HG03378 (cell line): ENCODE measurements at regions not wholly inside any gene's neighbourhood (a gene's known extent, or its start where the extent isn't known, plus 50 kb on each side); places are given as distances from the start of the nearest gene placed in this dataset.
"Not testable (repeated sequence)": the region's sequence is repeated elsewhere in the genome, so short reads cannot be mapped to it uniquely, and the experiment has no call there.

Source experiments
- ATAC-seq: cut with Tn5 transposase; IDR thresholded peaks from one replicate; pipeline ENCODE4 v1.9.1; 2021; ENCODE audit warnings: mild to moderate bottlenecking, moderate library complexity; ENCODE audit not compliant: unreplicated experiment

DNA sequence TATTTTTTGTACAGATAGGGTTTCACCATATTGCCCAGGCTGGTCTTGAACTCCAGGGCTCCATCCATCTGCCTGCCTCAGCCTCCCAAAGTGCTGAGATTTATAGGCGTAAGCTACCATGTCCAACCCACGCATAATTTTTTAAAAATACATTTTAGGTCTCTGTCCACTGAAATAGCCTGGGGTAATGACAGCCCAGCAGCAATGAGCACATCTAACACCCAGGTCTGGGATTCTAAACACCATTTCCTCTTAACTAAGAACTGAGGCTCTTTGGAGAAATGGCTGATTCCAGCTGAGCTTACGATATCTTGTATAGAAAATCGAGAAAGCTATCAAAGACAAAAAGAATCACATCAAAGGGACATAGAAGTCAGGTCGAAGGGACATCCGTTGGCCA, 245.3 kb downstream of the PARN start:
- ATAC-seq, result no peak

DNA sequence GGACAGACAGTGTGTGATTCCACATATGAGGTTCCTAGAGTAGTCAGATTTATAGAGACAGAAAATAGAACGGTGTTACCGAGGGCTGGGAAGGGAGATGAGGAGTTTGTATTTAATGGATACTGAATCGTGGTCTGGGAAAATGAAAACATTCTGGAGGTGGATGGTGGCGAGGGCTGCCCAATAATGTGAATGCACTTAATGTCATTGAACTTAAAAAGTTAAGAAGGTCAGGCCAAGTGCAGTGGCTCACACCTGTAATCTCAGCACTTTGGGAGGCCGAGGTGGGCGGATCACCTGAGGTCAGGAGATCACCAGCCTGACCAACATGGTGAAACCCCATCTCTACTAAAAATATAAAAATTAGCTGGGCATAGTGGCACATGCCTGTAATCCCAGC, 246.2 kb downstream of the PARN start:
- ATAC-seq, result not testable (repeated sequence)

DNA sequence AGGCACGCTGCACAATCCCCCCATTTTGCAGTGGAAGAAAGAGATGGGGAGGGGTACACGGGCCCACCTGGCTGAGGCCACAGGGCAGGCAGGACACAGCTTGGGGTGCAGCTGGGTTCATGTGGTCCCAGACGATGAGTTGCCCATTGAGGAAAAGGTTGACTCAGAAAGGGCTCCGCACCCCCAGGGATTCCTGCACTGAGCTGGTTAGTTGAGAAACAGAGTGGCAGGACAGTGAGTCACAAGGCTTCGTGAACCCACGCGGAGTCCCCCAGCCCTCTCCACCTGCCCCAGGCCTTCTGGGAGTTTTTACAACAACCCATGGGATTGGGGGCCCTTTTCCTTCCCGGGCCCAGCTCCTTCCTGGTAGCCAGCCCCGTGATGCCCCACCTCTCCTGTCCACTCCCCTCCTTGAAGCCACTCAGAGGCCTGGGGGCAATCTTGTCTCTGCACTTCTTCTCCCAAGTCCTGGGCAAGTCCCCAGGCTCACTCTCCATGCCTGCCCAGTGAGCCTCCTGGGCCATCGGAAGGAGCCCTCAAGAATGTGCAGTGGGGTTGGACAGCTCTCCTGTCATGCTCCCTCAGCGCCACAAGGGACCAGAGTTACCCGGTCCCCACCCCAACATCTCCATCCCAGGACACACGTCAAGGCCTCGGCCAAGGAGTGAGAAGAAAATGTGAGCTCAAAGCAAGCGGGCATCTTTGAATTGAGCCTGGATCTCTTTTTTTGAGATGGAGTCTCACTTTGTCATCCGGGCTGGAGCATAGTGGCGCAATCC, 251.2 kb downstream of the PARN start:
- ATAC-seq, result no peak

DNA sequence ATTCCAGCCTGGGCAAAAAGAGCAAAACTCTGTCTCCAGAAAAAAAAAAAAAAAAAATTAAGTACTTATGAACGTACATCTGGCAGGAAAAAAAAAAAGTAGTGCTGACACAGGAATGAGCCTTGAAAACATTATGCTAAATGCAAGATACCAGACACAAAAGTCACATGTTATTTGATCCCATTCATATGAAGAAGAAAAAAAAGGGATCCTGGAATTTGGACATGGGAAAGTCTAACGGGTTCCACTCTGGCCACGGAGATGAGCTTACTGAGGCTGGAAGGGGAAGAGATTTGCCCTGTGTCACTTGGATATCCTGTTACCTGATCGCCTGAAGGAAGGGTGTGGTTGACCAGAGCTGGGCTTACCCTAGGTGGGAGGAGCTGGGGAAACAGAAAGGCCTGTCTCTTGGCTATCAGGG, 251.9 kb downstream of the PARN start:
- ATAC-seq, result no peak

DNA sequence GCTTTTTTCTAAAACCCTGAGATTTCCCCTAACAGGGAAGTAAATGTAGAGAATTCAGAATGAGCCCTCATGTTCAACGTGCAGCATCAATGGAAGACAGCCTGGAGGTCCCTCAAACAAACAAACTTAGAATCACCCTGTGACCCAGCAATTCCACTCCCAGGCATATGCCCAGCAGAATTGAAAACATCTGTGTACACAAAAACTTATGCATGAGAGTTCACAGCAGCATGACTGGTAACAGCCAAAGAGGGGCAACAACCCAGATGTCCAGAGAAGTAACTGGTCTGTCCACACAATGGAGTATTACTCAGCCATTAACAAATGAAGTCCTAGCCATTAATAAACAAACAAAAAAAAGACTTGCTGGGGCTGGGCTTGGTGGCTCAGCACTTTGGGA, 252.7 kb downstream of the PARN start:
- no peak for ATAC-seq

DNA sequence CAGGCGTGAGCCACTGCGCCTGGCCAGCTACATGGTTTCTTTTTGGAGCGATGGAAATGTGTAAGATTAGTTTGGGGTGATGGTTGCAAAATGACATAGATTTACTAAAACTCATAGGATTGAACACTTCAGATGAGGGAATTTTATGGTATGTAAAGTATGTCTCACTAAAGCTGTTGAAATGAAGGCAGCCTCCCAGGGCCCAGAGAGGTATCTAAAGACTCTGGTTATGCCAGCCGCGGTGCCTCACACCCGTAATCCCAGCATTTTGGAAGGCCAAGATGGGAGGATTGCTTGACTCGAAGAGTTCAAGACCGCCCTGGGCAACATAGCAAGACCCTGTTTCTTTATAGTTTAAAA, 254.9 kb downstream of the PARN start:
- ATAC-seq, result no peak

DNA sequence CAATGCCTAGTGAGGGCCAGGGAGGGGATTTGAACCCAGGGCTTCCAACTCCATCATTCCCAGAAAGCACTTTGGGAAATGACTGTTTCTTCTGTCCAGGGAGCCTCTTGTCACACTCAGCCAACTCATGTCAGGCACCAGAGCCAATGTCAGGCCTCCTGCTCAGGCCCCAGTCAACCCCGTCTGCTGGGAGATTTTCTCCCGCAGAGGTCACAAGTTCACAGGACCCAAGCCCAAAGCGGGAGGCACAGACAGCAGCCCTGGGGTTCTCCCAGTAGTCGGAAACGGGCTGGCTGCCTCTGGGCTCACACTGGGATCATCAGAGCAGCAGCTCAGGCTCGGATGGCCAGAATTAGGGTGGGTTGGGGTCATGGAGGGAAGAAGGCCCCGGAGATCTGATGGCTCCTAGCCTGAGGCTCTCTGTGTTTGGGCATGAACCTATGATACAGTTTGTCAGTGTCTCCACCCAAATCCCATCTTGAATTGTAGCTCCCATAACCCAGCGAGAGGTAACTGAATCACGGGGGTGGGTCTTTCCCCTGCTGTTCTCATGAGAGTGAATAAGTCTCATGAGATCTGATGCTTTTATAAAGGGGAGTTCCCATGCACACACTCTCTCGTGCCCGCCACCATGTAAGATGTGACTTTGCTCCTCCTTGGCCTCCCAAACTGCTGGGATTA, 255.5 kb downstream of the PARN start:
- ATAC-seq, result no peak

DNA sequence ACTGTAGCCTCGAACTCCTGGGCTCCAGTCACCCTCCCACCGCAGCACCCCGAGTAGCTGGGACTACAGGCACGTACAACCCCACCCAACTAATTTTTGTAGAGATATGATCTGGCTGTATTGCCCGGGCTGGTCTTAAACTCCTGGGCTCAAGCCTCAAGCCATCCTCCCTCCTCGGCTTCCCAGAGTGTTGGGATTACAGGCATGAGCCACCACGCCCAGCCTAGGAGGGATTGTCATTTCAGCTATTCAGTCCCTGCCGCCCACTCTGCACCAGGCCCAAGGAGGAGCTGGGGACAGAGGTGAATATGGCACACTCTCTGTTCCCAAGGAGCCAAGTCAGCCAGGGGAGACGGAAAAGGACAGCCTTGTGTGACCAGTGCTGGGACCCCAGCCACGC, 256.2 kb downstream of the PARN start:
- no peak for ATAC-seq

DNA sequence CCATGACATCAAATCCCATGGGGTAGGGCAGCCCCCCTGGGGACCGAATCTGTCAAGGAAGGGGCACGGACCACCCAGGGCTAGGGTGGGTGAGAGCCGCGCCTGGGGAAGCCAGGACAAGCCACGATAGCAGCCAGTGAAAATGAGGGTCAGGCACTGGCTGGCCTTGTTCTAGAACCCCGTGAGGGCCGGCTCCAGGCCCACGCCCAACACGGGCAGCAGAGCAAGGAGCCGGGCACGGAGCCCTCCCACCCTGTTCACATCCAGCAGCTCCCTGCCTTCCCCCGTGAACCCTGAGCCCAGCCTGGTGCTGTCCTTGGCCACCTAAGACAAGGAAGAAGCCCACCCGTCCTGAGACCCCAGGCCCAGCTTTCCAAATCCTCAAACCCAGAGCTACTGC, 256.7 kb downstream of the PARN start:
- no peak for ATAC-seq

DNA sequence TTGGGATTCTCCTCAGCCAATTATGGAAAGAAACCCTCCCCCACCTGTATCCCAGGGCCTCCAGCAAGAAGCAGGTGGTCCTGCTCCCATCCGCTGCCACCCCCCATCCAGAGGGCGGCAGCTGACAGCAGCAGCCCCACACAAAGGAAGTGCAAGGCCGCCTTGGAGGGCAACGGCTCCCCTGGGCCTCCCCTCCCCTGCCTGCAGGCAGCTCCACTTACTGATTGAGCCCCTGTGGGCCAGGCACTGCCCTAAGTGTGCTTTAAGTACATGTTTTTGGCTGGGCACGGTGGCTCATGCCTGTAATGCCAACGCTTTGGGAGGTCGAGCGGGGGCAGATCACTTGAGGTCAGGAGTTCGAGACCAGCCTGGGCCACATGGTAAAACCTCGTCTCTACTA, 257.6 kb downstream of the PARN start:
- ATAC-seq, result no peak

DNA sequence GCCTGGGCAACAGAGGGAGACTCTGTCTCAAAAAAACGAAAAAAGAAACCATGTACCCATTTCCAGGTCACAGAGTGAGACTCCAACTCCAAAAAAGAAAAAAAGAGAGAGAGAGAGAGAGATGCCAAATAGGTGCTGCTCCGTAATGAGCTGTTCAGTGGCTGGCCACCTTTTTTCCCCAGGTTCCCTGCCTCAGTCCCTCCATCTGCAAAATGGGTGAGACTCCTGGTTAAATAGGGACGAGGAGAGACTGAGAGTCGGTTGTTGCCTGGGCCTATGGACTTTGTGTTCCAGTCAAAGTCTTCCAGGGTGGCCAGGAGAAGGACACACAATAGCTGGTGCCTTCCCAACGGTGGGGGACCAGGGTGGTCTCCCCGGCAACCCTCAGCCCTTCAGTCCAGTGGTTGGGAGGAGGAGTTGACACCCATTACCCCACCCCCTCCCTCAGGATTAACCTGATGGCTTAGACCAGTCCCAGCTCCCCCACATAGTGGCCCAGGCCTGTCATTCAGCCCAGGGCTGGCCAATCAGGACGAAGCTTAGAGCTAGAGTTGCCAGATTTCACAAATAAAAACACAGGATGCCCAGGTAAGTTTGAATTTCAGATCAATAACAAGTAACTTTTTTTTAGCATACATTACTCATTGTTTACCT, 258.2 kb downstream of the PARN start:
- no peak for ATAC-seq

DNA sequence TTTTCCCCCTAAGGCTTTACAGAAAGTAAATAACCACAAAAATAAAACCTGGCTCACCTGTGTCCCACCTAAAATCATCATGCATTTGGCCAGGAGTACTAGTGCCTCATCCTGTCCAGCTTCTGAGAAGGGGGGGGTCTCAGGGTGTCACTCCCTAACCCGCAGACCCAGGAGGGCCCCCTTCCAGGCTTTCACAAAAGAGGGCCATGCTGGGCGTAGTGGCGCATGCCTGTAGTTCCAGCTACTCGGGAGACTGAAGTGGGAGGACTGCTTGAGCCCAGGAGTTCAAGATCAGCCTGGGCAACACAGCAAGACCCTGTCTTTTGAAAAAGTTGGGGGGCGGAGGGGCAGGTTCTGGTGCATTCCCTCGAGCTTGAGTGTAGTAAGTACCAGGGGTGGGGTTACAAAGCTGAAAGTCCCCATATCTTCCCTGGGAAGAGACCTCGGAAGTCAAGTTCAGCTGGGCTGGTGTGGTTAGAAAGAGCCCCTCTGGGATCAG, 259.3 kb downstream of the PARN start:
- no peak for ATAC-seq

DNA sequence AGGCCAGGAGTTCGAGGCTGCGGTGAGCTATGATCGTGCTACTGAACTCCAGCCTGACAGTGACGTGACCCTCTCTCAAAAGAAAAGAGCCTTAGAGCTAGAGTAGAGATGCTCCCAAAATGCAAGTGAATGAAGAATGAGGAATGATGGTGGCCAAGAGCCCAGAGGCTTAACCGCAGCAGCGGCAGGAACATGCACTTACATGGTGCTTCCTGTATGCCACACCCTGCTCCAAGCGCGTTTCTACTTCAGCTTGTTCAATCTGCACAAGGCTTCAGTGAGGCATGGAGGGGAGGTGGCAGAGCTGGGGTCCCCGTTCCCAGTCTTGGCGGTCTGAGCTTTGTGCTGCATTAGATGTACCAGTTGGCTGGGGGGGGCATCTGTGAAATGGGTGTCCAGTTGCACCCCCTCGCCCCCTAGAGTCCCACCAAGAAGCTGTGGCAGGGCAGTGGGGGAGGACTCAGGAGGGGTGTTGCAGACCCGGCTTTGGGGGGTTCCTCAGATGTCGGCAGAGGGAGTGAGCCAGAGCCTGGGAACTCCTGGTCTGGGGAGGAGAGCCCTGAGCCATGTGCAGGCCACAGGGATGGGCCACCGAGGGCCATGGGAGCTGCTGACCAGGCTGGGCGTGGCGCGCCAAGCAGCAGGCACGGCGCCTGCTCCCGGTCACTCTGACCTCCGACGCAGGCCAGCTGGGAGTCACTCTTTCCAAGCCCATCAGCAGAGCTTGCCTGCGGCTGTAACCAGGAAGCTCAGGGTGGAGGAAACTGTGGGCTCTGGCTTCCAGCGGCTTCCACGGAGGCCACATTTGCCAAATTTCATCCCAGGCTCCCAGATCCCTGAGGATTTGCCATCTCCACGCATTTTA, 260.1 kb downstream of the PARN start:
- no peak for ATAC-seq

DNA sequence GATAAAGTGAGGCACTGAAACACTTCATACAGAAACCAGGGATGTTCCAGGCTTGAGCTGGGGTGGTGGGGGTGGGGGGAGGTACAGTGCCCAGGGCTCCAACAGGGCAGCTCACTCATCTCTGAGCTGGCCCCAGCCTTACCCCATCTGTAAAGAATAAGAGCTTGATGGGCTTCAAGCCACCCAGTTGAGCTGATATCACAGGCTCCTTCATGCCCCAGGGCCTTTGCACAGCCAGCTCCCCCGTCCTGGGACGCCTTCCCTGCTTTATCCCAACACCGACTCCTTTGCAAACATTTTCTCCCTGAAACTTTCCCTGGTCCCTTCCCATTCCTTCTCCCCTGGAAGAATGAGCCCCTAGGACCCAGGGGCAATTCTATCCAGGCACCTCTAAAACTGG, 261.7 kb downstream of the PARN start:
- no peak for ATAC-seq

DNA sequence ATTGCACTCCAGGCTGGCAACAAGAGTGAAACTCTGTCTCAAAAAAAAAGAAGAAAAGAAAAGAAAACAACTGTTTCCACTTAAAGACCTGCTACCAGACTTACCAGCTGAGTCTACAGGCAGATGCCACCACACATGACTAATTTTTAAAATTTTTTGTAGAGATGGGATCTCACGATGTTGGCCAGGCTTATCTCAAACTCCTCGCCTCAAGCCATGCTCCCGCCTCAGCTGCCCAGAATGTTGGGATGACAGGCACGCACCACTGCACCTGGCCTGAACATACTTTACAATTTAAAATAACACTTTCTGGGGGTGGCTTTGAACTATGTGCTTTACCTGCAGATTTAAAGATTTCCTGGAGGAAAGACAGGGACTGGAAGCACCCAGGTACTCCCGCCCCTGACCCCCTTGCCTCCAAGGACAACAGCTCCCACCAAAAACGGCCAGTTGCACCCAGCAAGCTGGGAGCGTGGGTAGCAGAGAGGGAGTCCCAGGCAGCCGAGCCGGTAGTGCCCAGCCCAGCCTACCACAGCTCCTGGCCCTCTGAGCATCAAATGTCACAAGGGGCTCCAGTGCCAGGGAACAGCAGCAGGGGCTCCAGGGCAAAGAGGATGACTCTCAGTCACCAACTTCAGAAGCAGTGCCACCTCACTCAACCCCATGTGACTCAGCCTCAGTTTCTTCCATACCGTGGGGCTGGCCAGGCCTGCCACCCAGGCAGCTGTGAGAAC, 262.9 kb downstream of the PARN start:
- no peak for ATAC-seq

DNA sequence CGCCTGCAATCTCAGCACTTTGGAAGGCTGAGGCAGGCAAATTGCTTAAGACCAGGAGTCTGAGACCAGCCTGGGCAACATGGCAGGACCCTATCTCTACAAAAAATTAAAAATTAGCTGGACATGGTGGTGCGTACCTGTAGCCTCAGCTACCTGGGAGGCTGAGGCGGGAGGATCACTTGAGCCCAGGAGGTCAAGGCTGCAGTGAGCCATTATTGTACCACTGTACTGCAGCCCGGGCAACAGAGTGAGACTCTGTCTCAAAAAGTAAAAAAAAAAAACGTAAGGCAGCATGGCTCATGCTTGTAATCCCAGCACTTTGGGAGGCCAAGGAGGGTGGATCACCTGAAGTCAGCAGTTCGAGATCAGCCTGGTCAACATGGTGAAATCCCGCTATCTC, 263.6 kb downstream of the PARN start:
- no peak for ATAC-seq

DNA sequence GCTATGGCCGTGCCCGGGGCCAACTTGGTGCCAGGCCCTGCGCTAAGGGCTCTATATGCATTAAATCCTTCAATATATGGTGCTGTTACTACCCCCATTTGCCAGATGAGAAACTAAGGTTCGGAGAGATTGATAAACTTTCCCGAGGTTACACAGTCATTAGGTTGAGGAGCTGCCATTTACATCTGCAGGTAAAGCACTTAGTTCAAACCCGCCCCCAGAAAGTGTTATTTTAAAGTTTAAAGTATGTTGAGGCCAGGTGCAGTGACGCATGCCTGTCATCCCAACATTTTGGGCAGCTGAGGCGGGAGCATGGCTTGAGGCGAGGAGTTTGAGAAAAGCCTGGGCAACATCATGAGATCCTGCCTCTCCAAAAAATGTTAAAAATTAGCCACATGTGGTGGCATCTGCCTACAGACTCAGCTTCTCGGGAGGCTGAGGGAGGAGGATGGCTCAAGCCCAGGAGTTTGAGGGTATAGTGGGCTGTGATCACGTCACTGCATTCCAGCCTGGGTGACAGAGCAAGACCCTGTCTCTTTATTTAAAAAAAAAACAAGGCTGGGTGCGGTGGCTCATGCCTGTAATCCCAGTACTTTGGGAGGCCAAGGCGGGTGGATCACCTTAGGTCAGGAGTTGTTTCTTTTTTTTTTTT, 264.7 kb downstream of the PARN start:
- no peak for ATAC-seq

DNA sequence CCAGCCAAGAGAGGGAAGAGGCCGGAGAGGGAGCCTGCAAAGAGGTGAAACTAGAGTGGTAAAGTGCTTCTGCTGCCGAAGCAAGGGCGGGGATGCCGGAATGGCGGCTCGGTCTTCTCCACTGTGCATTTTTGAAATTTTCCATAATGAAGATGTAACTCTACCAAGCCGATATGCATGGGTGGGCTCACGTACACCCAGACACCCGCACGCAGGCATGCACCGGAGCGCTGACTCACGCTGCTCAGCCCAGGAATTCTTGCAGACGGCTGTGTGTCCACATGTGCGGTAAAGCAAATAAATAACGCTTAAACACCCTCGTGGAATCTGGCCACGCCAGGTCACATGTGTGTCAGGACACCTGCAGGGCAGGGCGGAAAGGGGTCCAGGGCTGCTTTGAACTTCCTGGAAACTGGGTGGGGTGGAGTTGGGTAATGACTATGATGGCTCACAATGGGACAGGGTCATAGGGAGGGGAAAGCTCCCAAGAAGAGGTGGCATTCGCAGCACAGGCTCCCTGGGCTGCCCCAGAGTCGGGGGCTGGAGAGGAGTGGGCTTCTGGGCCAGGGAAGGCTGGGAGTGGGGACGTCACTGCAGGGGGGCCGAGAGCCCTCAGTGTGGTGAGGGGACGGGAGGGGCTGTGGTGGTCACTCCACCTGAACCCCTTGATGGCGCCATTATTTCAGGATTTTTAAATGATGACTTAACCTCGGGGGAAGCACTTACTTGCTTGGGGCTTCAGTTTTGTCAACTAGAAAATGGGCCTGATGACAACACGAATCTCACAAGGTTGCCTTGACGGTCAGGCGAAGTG, 265.5 kb downstream of the PARN start:
- ATAC-seq, result no peak

DNA sequence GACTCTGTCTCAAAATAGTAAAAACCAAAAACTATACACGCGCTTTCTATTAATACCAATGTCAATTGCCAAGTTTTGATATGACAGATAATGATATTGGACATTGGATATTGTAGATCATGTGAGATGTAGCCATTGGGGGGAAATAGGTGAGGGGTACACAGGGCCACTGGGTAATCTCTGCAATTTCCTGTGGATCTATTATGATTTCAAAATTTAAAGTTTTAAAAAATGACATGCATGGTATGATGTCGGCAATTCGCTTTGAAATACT, 266.0 kb downstream of the PARN start:
- no peak for ATAC-seq
